Endothelial cell of umbilical vein (primary cell): ENCODE measurements at regions not wholly inside any gene's neighbourhood (a gene's known extent, or its start where the extent isn't known, plus 50 kb on each side); places are given as distances from the start of the nearest gene placed in this dataset.

ENCODE experiments used
- BruUV-seq: library from RNA; stranded (reverse); fragments of 400-500 nt; replicated peaks from 2 replicates; lab custom pipeline; 2021; lab: Mats Ljungman, UMichigan
- CTCF ChIA-PET: fragments of 300-600, 350-600 bp; sonication (Branson Sonifier 250); formaldehyde crosslinking; loops from one replicate; lab custom pipeline; 2021; ENCODE audit warnings: antibody characterized with exemption, inconsistent platforms; lab: Charles Lee
- POLR2A ChIA-PET: fragments of 300-600, 350-600 bp; sonication (Branson Sonifier 250); formaldehyde crosslinking; loops from one replicate; lab custom pipeline; 2021; ENCODE audit warnings: antibody characterized with exemption, inconsistent platforms; lab: Charles Lee
- DNase-seq: peaks from one replicate; pipeline ENCODE4 v3.0.0-alpha.2; 2011; ENCODE audit warnings: low read depth, low spot score
- FAIRE-seq: peaks from 2 replicates; lab custom pipeline; 2011; peaks lifted over from hg19 to GRCh38; lab: Jason Lieb, UNC
- H2AFZ ChIP-seq: 2 replicates; pipeline ENCODE4 v1.6.0; 2012; ENCODE audit warnings: low read depth, low read length, control low read depth, inconsistent platforms
- H3K27ac ChIP-seq: 2 replicates; pipeline ENCODE4 v1.5.1; 2011; ENCODE audit warnings: low read depth, mild to moderate bottlenecking, control low read depth, low read length, moderate library complexity; ENCODE audit not compliant: insufficient read depth
- H3K27me3 ChIP-seq, 2 experiments: 2 replicates each; pipeline versions ENCODE4 v1.6.0 to v1.6.1; 2011; ENCODE audit warnings: low read length in 2 of 2, mixed read lengths in 1 of 2; ENCODE audit not compliant: control insufficient read depth in 2 of 2, insufficient read depth in 2 of 2
- H3K36me3 ChIP-seq, 2 experiments: 2 replicates in 1 of 2; 3 replicates in 1 of 2; pipeline ENCODE4 v1.5.1; 2011; ENCODE audit warnings: low read length in 2 of 2, mild to moderate bottlenecking in 1 of 2, moderate library complexity in 1 of 2; ENCODE audit not compliant: control insufficient read depth in 2 of 2, insufficient read depth in 2 of 2; ENCODE audit errors: extremely low read depth in 1 of 2
- H3K4me1 ChIP-seq: 3 replicates; pipeline ENCODE4 v1.5.1; 2011; ENCODE audit warnings: mild to moderate bottlenecking, low read length; ENCODE audit not compliant: control insufficient read depth, insufficient read depth; ENCODE audit errors: extremely low read depth
- H3K4me2 ChIP-seq: 2 replicates; pipeline ENCODE4 v1.6.1; 2011; ENCODE audit warnings: low read length, control low read depth, mixed read lengths; ENCODE audit not compliant: insufficient read depth
- H3K4me3 ChIP-seq, 3 experiments: fragments of 200-600 bp in 1 of 3; sonication (generic), shearing (Covaris generic) in 1 of 3; replicated peaks in 1 of 3; 2 replicates each; pipeline ENCODE4 v1.5.1; 2011 to 2016; ENCODE audit warnings: control low read depth in 3 of 3, low read length in 3 of 3, mild to moderate bottlenecking in 2 of 3, inconsistent platforms in 1 of 3, low read depth in 1 of 3, moderate library complexity in 1 of 3; ENCODE audit not compliant: insufficient read depth in 1 of 3
- H3K79me2 ChIP-seq: 2 replicates; pipeline ENCODE4 v1.6.0; 2012; ENCODE audit warnings: low read length, inconsistent platforms; ENCODE audit not compliant: control insufficient read depth, insufficient read depth
- H3K9ac ChIP-seq: replicated peaks from 2 replicates; pipeline ENCODE3; 2011; ENCODE audit warnings: low read length, control low read depth; ENCODE audit not compliant: insufficient read depth; ENCODE audit errors: extremely low read depth
- H3K9me1 ChIP-seq: replicated peaks from 3 replicates; pipeline ENCODE4 v1.6.0; 2011; ENCODE audit warnings: mild to moderate bottlenecking, low read length; ENCODE audit not compliant: control insufficient read depth, insufficient read depth; ENCODE audit errors: extremely low read depth
- H3K9me3 ChIP-seq: replicated peaks from 2 replicates; pipeline ENCODE4 v1.5.1; 2012; ENCODE audit warnings: low read length, inconsistent platforms; ENCODE audit not compliant: control insufficient read depth, insufficient read depth
- H4K20me1 ChIP-seq: replicated peaks from 2 replicates; pipeline ENCODE3; 2011; ENCODE audit warnings: mild to moderate bottlenecking, low read length; ENCODE audit not compliant: control insufficient read depth, insufficient read depth; ENCODE audit errors: extremely low read depth
- CTCF ChIP-seq, 2 donors: IDR thresholded peaks; 1 replicate in 1 of 2; 2 replicates in 1 of 2; pipeline ENCODE4 v1.5.1; 2011; ENCODE audit warnings: low read length in 2 of 2, mild to moderate bottlenecking in 2 of 2, moderate library complexity in 2 of 2, control low read depth in 1 of 2, inconsistent platforms in 1 of 2, low read depth in 1 of 2; ENCODE audit not compliant: insufficient read depth in 1 of 2; ENCODE audit errors: extremely low read depth in 1 of 2
- EZH2 ChIP-seq: IDR thresholded peaks from 2 replicates; pipeline ENCODE4 v1.6.1; 2012; ENCODE audit warnings: borderline replicate concordance, low read depth, mild to moderate bottlenecking, moderate library complexity, low read length, inconsistent platforms; ENCODE audit not compliant: severe bottlenecking
- FOS ChIP-seq: IDR thresholded peaks from 2 replicates; pipeline ENCODE4 v1.6.1; 2011; ENCODE audit warnings: mild to moderate bottlenecking, low read length, moderate library complexity, borderline replicate concordance; ENCODE audit not compliant: insufficient read depth
- GATA2 ChIP-seq: IDR thresholded peaks from 2 replicates; pipeline ENCODE4 v1.7.0; 2011; ENCODE audit warnings: low read depth, mild to moderate bottlenecking, moderate library complexity, mixed read lengths, low read length; ENCODE audit not compliant: insufficient read length, insufficient read depth
- JUN ChIP-seq: IDR thresholded peaks from 2 replicates; pipeline ENCODE4 v1.6.1; 2011; ENCODE audit warnings: borderline replicate concordance, low read depth; ENCODE audit not compliant: insufficient read length, insufficient read depth
- MYC ChIP-seq: IDR thresholded peaks from one replicate; pipeline ENCODE4 v1.6.1; 2011; ENCODE audit warnings: mild to moderate bottlenecking, low read depth, low read length
- POLR2A ChIP-seq: IDR thresholded peaks from 2 replicates; pipeline ENCODE4 v1.6.1; 2012; ENCODE audit warnings: low read depth, mild to moderate bottlenecking, control low read depth, low read length
- POLR2AphosphoS5 ChIP-seq: IDR thresholded peaks from 2 replicates; pipeline ENCODE4 v1.6.1; 2012; ENCODE audit warnings: low read depth, mild to moderate bottlenecking, control low read depth, low read length, moderate library complexity; ENCODE audit not compliant: insufficient read depth
- dilution Hi-C: fragments of 300-500 bp; cut with MboI; formaldehyde crosslinking; loops from one replicate; pipeline ENCODE4 v1.15.0; 2019; ENCODE audit warnings: low sequenced_read_pairs; ENCODE audit not compliant: extremely low pct_ligation_motif_present
- intact Hi-C: fragments of 100-400 bp; cut with micrococcal nuclease; formaldehyde crosslinking; loops from one replicate; pipeline ENCODE4 v1.10.0; 2022
- TF ChIP-seq, protein P1 (sequence below): IDR thresholded peaks from 2 replicates; pipeline ENCODE4 v1.6.1; 2011; ENCODE audit not compliant: insufficient read depth, insufficient read length

DNA sequence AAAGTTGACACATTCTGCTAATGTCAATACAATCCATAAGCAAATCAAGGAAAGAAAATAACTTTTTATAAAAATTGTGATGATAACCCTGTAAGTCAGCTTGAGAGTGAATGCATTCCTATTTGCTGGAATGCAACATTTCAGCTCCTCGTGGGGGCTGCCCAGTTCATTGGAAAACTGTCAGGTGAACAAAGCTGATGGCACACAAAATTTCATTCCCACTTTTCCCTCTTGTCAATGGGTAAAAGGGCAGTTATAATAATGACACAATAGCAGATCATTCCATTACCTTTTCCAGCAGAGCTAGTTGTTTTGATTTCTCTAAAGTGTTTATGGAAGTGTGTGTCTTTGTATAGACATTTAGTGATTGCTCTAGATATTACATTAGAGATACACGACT, 1124.6 kb upstream of the MAP3K7 start:
- CTCF ChIA-PET = no interaction called here
- H3K9ac ChIP-seq = no peak overlapping the region
- FAIRE-seq = no peak
- H3K9me1 ChIP-seq = no peaks in the 10 kb centered on the region
- H3K27ac ChIP-seq = no peak overlapping the region
- no peak overlapping the region for H2AFZ ChIP-seq
- H3K4me1 ChIP-seq = no peaks in the 10 kb centered on the region
- no peak for DNase-seq
- no peak overlapping the region for H3K4me3 ChIP-seq
- TF ChIP-seq, protein P1, sequence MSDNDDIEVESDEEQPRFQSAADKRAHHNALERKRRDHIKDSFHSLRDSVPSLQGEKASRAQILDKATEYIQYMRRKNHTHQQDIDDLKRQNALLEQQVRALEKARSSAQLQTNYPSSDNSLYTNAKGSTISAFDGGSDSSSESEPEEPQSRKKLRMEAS = no peak
- no peak for TF ChIP-seq POLR2A
- TF ChIP-seq JUN = no peak
- TF ChIP-seq EZH2 = no peak
- no peak for TF ChIP-seq POLR2AphosphoS5
- no peak for TF ChIP-seq CTCF (IDR thresholded peaks at IDR 0.05; ENCODE audit: extremely low read depth in 1 of 2, insufficient read depth in 1 of 2, low read depth in 1 of 2, low read length in 2 of 2)
- TF ChIP-seq GATA2 = no peak
- TF ChIP-seq FOS = no peak
- TF ChIP-seq MYC = no peak
- no peaks in the 10 kb centered on the region for H3K27me3 ChIP-seq
- H3K4me2 ChIP-seq = no peak overlapping the region
- no peaks in the 10 kb centered on the region for H4K20me1 ChIP-seq
- BruUV-seq = no TSS peak
- intact Hi-C loops = no loop called here
- POLR2A ChIA-PET = no interaction called here
- H3K36me3 ChIP-seq = no peaks in the 10 kb centered on the region
- no peaks in the 10 kb centered on the region for H3K79me2 ChIP-seq
- dilution Hi-C loops = no loop called here
- H3K9me3 ChIP-seq = no peaks in the 10 kb centered on the region
